ENCODE measurements at regions not wholly inside any gene's neighbourhood (a gene's known extent, or its start where the extent isn't known, plus 50 kb on each side); places are given as distances from the start of the nearest gene placed in this dataset.

GRCh38 chr12:125272383-125272933, 207.2 kb downstream of the AACS start:
- no peak for DNase-seq

GRCh38 chr12:125276567-125276966, 211.3 kb downstream of the AACS start:
- DNase-seq = no peak

GRCh38 chr12:125280482-125281377, 215.5 kb downstream of the AACS start:
- no peak for DNase-seq

GRCh38 chr12:125282921-125283320, 217.7 kb downstream of the AACS start:
- DNase-seq = no peak

- no peak for DNase-seq
Measured at GRCh38 chr12:125283521-125283920, 218.3 kb downstream of the AACS start.

GRCh38 chr12:125284087-125284486, 218.9 kb downstream of the AACS start:
- DNase-seq = no peak

- no peak for DNase-seq
Measured at GRCh38 chr12:125284945-125285685, 219.9 kb downstream of the AACS start.

- DNase-seq = no peak
Measured at GRCh38 chr12:125286005-125286727, 220.9 kb downstream of the AACS start.

- DNase-seq = no peak
Measured at GRCh38 chr12:125287155-125287847, 222.1 kb downstream of the AACS start.

GRCh38 chr12:125288931-125289928, 224.0 kb downstream of the AACS start:
- DNase-seq = no peak

- no peak for DNase-seq
Measured at GRCh38 chr12:125289970-125290369, 224.7 kb downstream of the AACS start.

GRCh38 chr12:125292700-125293099, 227.5 kb downstream of the AACS start:
- DNase-seq = no peak

- no peak for DNase-seq
Measured at GRCh38 chr12:125295550-125295949, 230.3 kb downstream of the AACS start.

- no peak for DNase-seq
Measured at GRCh38 chr12:125296701-125297100, 231.5 kb downstream of the AACS start.

- no peak for DNase-seq
Measured at GRCh38 chr12:125299840-125300239, 234.6 kb downstream of the AACS start.

GRCh38 chr12:125300249-125300648, 235.0 kb downstream of the AACS start:
- no peak for DNase-seq

- DNase-seq = no peak
Measured at GRCh38 chr12:125303337-125303736, 238.1 kb downstream of the AACS start.

- no peak for DNase-seq
Measured at GRCh38 chr12:125304029-125304428, 238.8 kb downstream of the AACS start.

GRCh38 chr12:125305231-125305630, 240.0 kb downstream of the AACS start:
- no peak for DNase-seq

GRCh38 chr12:125310461-125310860, 245.2 kb downstream of the AACS start:
- DNase-seq = no peak

GRCh38 chr12:125311050-125311449, 245.8 kb downstream of the AACS start:
- DNase-seq = no peak

Measured in NCI-H510A treated with DMSO at 0.1 percent for 48 hours (cell line).